ENCODE measurements at regions not wholly inside any gene's neighbourhood (a gene's known extent, or its start where the extent isn't known, plus 50 kb on each side); places are given as distances from the start of the nearest gene placed in this dataset.

GRCh38 chr15:29396176-29396811, 126.7 kb upstream of the NSMCE3 start:
- no peak for TF ChIP-seq RARB (CRISPR knock-in tag; IDR thresholded peaks at IDR 0.05)
- no peak for TF ChIP-seq ZNF565 (CRISPR knock-in tag; conservative IDR thresholded peaks at IDR 0.05; ENCODE audit: low read depth)
- no peak for TF ChIP-seq ZNF70 (CRISPR knock-in tag; IDR thresholded peaks at IDR 0.05)
- TF ChIP-seq GLIS3 (CRISPR knock-in tag; IDR thresholded peaks at IDR 0.05) = no peak
- TF ChIP-seq ZFP3 (CRISPR knock-in tag; IDR thresholded peaks at IDR 0.05) = no peak

All from SK-N-SH treated with all-trans-retinoic acid at 6 μM for 48 hours (cell line).